ENCODE measurements at regions not wholly inside any gene's neighbourhood (a gene's known extent, or its start where the extent isn't known, plus 50 kb on each side); places are given as distances from the start of the nearest gene placed in this dataset.

- no peaks in the 10 kb centered on the region for H3K36me3 Mint-ChIP-seq (ENCODE audit: insufficient read depth)
Measured at GRCh38 chr6:23308166-23308565, 738.8 kb downstream of the HDGFL1 start.

GRCh38 chr6:23311211-23311610, 741.8 kb downstream of the HDGFL1 start:
- DNase-seq (ENCODE audit: low spot score, unreplicated experiment), result no peak
- Mint-ChIP-seq H3K27ac (no peak overlapping the region), H3K4me3 (ENCODE audit: low read depth) (no peak overlapping the region), H3K4me1 (ENCODE audit: low read depth) (peaks cover 2% of the 10 kb centered on the region), H3K9me3 (ENCODE audit: low read depth) (peaks cover 7% of the 10 kb centered on the region), H3K36me3 (ENCODE audit: insufficient read depth) (no peaks in the 10 kb centered on the region), H3K27me3 (no peaks in the 10 kb centered on the region)
- TF ChIP-seq, protein P1, sequence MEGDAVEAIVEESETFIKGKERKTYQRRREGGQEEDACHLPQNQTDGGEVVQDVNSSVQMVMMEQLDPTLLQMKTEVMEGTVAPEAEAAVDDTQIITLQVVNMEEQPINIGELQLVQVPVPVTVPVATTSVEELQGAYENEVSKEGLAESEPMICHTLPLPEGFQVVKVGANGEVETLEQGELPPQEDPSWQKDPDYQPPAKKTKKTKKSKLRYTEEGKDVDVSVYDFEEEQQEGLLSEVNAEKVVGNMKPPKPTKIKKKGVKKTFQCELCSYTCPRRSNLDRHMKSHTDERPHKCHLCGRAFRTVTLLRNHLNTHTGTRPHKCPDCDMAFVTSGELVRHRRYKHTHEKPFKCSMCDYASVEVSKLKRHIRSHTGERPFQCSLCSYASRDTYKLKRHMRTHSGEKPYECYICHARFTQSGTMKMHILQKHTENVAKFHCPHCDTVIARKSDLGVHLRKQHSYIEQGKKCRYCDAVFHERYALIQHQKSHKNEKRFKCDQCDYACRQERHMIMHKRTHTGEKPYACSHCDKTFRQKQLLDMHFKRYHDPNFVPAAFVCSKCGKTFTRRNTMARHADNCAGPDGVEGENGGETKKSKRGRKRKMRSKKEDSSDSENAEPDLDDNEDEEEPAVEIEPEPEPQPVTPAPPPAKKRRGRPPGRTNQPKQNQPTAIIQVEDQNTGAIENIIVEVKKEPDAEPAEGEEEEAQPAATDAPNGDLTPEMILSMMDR (IDR thresholded peaks at IDR 0.05; ENCODE audit: unreplicated experiment), result no peak

More at GRCh38 chr6:23308166-23308565, 738.8 kb downstream of the HDGFL1 start:
- no peak for DNase-seq (ENCODE audit: low spot score, unreplicated experiment)
- peaks cover 7% of the 10 kb centered on the region for H3K9me3 Mint-ChIP-seq (ENCODE audit: low read depth)
- no peak overlapping the region for H3K27ac Mint-ChIP-seq
- H3K27me3 Mint-ChIP-seq, result no peaks in the 10 kb centered on the region
- peaks cover 6% of the 10 kb centered on the region for H3K4me1 Mint-ChIP-seq (ENCODE audit: low read depth)
- TF ChIP-seq, protein P1 (IDR thresholded peaks at IDR 0.05; ENCODE audit: unreplicated experiment), result no peak
- H3K4me3 Mint-ChIP-seq (ENCODE audit: low read depth), result no peak overlapping the region

- Mint-ChIP-seq H3K4me3 (ENCODE audit: low read depth) (no peak overlapping the region), H3K36me3 (ENCODE audit: insufficient read depth) (no peaks in the 10 kb centered on the region), H3K27me3 (no peaks in the 10 kb centered on the region), H3K27ac (no peak overlapping the region), H3K9me3 (ENCODE audit: low read depth) (no peaks in the 10 kb centered on the region), H3K4me1 (ENCODE audit: low read depth) (no peaks in the 10 kb centered on the region)
- TF ChIP-seq, protein P1 (IDR thresholded peaks at IDR 0.05; ENCODE audit: unreplicated experiment), result no peak
- DNase-seq (ENCODE audit: low spot score, unreplicated experiment), result no peak
Measured at GRCh38 chr6:23316131-23316530, 746.8 kb downstream of the HDGFL1 start.

- no peaks in the 10 kb centered on the region for H3K4me1 Mint-ChIP-seq (ENCODE audit: low read depth)
- H3K36me3 Mint-ChIP-seq (ENCODE audit: insufficient read depth), result no peaks in the 10 kb centered on the region
- TF ChIP-seq, protein P1 (IDR thresholded peaks at IDR 0.05; ENCODE audit: unreplicated experiment), result no peak
- no peak overlapping the region for H3K4me3 Mint-ChIP-seq (ENCODE audit: low read depth)
- H3K27ac Mint-ChIP-seq, result no peak overlapping the region
- H3K9me3 Mint-ChIP-seq (ENCODE audit: low read depth), result no peaks in the 10 kb centered on the region
- H3K27me3 Mint-ChIP-seq, result no peaks in the 10 kb centered on the region
- DNase-seq (ENCODE audit: low spot score, unreplicated experiment), result no peak
Measured at GRCh38 chr6:23316931-23317330, 747.6 kb downstream of the HDGFL1 start.

DNA sequence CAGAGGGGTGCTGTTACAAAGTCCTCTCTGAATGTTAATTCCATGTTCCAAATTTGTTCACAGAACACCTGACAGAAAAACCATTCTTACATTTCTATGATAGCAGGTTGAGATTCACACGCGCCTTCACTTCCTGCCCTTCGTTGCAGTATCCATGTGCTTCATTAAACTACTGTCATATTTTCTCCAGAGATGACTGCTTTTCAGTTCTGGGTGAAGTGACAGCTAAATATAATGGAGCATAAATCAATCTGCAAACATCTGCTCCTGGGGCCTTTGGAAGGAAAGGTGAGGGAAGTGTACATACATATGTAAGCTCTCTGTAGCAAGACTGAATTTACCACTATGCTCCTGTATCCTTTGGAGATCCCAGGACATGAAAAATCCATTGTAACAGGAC, 750.2 kb downstream of the HDGFL1 start:
- Mint-ChIP-seq H3K36me3 (ENCODE audit: insufficient read depth) (no peaks in the 10 kb centered on the region), H3K27me3 (no peaks in the 10 kb centered on the region), H3K27ac (no peak overlapping the region), H3K9me3 (ENCODE audit: low read depth) (peaks cover 2% of the 10 kb centered on the region), H3K4me3 (ENCODE audit: low read depth) (no peak overlapping the region), H3K4me1 (ENCODE audit: low read depth) (no peaks in the 10 kb centered on the region)
- TF ChIP-seq, protein P1 (IDR thresholded peaks at IDR 0.05; ENCODE audit: unreplicated experiment), result no peak
- no peak for DNase-seq (ENCODE audit: low spot score, unreplicated experiment)

Measured in progenitor cell of endocrine pancreas (in vitro differentiated cells).